Vagina (tissue), 2 donors: ENCODE measurements at regions not wholly inside any gene's neighbourhood (a gene's known extent, or its start where the extent isn't known, plus 50 kb on each side); places are given as distances from the start of the nearest gene placed in this dataset.

Source experiments
- POLR2A ChIP-seq, 2 donors: fragments of 450-650 bp; IDR thresholded peaks; one replicate each; pipeline ENCODE4 v1.6.1; 2017; ENCODE audit warnings: antibody characterized with exemption in 2 of 2, mild to moderate bottlenecking in 2 of 2, moderate library complexity in 2 of 2
- POLR2AphosphoS5 ChIP-seq, 2 donors: sonication (generic); formaldehyde crosslinking; IDR thresholded peaks; one replicate each; pipeline ENCODE4 v1.9.0; 2017; ENCODE audit warnings: antibody characterized with exemption in 2 of 2, mild to moderate bottlenecking in 2 of 2, low read depth in 1 of 2; ENCODE audit not compliant: insufficient read depth in 1 of 2

DNA sequence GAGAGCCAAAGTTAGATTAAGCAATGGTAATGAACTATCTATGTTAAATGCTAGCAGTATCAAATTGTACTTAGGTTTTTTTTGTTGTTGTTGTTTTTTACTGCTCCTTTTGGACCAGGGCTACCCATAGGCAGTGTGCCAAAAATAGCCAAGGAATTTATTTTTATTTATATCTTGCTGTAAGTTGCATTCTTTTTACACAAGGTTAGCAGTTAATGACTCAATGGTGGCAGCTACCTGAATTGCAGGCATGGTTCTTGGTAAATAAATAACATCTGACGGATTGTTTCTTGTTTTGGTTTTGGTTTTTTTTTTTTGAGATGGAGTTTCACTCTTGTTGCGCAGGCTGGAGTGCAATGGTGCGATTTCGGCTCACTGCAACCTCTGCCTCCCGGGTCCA, 194.8 kb upstream of the TSC22D1 start:
- TF ChIP-seq POLR2AphosphoS5 (IDR thresholded peaks at IDR 0.05; ENCODE audit: insufficient read depth in 1 of 2, low read depth in 1 of 2): no peak
- no peak for TF ChIP-seq POLR2A (IDR thresholded peaks at IDR 0.05)
